Stimulated activated CD4-positive, alpha-beta T cell treated with anti-CD3 and anti-CD28 coated beads, Interleukin-15, amount 100 ng/mL, for 1 hour (primary cell): ENCODE measurements at regions not wholly inside any gene's neighbourhood (a gene's known extent, or its start where the extent isn't known, plus 50 kb on each side); places are given as distances from the start of the nearest gene placed in this dataset.

ENCODE experiments used
- DNase-seq, 2 donors: peaks; one replicate each; pipeline ENCODE4 v3.0.0-alpha.2; 2020; ENCODE audit warnings: low read depth in 1 of 2, low spot score in 1 of 2

DNA sequence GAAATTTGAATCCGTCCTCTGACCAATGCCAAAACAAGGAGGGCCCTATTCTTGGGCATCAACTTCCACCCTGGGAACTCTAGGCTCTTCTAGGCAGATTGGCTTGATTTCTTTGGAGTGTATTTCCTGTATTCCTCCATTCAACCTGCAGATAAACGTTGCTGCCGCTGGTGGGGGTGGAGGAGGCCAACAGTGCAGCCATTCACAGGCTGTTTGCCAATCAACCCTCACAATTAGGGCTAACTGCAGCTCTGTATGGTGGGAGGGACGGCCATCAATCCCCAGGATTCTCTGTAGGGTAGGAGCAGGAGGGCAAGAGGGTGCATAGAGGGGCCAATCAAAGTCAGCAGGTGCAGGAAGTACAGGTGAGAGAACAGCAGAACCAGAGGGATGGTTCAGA lies 273.1 kb upstream of the PROX1 start:
- no peak for DNase-seq

DNA sequence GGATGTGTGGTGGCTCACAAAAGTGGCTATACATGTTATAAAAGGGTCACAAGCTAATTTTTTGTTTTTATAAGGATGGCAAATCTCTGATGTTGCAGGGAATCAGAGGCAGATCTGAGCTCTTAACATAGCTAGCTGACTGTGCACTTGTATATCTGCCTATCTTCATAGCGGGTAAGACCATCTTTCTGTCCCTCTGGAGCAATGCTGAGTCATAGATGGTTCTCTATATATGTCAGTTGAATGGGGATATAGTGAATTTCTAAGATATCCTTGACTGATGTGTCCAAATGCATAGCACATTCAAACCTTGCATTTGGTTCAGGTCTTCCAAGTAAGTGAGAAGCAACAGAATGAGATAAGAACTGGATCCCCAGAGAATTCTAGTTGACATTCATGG lies 272.6 kb upstream of the PROX1 start:
- no peak for DNase-seq

DNA sequence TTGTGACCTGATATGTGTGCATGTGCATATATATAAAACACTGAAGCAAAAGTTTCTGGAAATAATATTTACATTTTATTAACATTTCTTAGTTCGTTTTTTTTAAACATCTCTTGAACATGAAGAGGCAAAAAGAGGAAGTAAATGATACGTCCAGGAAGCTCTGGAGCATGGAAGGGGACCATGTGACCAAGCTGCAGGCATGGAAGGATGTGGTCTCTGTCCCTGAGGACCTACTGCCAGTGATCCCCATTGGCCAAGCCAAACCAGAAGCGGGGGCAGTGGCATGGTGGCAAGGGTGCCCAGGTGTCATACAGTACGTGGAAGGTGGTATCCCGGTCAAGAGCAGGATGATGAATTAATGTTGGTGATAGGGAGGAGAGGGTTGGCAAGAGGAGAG lies 268.3 kb upstream of the PROX1 start:
- DNase-seq, result no peak

DNA sequence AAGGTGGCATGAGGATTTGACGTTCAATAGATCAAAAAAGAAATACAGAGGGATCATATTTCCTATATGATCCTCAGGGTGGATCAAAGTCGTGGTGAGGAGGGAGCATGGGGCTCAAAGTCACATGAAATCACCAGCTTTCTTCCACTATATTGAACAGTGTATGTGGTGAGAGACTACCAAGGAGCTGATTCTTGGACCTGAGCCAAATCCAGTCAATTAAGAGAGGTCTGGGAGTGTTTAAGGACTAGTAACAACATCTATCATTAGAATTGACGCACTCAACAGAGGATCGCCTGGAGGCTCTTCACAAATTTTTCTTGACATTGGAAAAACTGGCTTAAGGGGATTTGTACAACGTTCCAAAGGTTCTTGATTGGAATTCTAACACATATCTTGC lies 267.7 kb upstream of the PROX1 start:
- DNase-seq, result no peak

DNA sequence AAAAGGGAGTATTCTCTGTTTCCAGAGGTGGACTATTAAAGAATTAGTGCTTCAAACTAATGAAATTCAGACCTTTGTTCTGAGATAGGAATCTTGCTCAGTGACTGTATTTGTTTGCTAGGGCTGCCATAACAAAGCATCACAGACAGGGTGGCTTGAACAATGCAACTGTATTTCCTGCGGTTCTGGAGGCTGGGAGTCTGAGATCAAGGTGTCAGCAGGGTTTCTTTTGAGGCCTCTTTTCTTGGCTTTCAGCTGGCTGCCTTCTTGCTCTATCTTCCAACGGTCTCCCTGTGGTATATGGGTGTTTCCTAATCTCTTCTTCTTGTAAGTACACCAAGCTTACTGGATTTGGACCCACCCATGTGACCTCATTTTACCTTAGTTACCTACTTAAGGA lies 264.6 kb upstream of the PROX1 start:
- no peak for DNase-seq

DNA sequence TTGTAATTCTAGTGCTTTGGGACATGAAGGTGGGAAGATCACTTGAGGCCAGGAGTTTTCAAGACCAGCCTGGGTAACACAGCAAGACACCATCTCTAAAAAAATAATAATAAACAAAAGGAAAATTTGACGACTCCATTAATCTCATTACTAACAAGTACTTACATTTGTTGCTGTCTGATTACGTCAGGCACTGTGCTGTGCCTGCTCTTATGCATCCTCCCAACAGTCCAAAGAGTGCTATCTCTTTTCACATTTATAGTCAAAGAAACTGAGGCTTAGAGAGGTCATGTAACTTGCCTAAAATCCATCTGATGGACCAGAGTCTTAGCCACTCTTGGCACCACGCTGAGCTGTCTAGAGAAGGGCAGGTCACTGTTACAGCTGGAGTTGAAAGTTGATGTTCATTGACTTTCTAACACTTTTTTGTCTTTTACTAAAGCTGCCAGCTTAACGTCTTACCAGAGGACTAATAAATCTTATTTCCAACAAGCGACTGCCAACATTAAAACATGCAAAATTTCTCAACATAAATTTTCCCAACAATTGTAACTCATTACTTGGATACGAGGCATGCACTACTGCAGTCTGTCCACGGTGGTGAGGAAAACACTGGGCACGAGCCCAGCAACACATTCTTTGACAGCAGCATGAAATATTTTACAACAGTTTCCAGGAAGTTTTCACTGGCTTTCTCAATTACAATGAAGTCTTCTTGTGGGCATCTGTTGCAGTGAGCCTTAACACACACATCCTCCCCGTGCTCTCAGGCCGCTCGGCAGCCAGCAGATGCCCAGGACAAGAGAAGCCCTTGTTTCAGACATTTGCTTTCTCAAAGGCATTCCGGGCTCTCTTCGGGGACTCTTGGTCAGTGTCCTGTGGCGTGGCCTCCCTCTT lies 262.9 kb upstream of the PROX1 start:
- no peak for DNase-seq

DNA sequence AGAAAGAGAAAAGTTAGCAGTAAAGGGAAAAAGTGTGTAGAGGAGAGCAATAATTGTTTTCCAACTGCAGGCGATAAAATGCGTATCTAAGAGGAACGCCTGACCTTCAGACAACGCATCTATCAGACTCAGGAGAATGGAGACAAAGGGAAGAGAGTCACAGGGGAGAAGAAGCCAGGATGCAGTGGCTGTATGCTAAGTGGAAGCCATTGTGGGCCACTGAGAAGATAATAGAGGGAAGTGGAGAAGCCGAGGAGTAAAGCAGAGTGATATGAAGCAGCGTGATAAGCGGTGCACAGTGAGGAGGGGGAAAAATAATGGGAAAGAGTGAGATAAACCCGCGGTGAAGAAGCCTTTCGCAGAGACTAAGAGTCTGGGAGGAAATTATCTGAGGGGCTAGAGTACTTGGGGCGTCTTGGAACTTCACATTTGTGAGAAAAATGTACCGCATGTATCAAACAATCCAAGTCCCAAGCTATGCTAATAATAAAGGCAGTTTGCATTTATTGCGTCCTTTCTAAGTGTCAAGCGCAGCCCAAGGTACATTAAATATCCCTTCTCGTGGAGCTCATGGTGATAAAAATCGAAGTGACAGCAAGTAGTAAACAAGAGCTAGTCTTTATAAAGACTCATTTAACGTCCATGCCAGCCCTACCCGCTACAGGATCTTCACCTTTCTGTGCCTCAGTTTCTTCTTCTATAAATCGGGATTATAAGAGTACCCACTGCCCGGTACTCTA lies 259.8 kb upstream of the PROX1 start:
- no peak for DNase-seq

DNA sequence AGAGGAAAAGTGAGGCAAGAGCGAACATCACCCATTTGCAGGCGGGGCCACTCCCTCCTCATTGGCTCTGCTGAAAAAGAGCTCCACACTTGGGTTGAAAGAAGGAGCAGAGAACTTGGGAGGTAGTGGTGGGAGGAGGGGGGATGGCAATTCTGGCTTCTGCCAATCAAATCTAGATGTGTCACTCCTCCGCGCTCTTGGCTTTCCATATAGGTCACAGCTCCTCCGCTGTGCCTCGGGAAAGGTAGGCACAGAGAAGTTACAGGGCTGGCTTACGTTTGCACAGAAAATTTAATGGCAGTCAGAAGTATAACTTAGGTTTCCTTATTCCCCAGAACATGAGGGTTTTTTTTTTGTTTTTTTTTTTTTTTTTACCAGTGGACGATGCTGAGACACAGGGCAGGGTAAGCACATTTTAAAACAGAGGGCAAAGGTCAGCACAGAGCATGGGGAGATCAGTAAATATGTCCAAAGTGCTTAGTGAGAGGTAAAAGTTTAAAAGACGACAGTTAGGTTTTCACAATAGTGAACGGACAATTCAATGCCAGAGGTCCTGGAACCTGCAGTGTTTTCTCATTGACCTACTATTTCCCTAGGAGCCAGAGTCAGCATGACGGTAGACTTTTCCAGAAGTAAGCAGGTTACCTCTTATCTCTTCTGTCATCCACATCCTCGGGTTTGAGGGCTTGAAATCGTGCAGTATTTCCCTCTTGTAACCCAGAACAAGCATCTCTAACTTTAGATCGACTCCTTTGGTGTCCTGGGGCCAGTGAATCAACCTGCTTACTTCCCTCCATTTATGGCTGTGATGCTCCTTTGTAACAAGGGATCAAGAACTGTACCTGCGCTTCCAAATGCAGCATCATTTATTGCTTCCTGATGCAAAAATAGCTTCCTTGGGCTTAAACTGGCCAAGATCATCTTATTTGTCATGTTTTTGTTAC lies 258.9 kb upstream of the PROX1 start:
- no peak for DNase-seq

DNA sequence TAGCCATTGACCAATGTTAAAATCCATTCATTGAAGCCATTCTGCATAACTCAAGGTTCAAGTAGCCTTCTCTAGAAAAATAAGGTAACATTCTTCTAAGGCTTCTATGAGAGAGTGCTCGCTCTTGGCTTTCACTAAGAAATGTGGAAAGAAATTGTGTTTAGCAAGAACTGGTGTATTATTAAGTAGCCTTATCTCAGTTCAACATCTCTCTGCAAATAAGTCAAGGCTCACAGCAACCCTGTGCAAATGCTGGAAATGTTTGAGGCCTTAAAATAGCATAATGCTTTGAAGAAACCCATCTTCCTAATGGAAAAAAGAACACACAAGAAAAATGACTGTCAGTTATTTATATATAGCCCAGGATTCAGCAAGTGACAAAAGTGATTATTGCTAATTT lies 254.1 kb upstream of the PROX1 start:
- no peak for DNase-seq

DNA sequence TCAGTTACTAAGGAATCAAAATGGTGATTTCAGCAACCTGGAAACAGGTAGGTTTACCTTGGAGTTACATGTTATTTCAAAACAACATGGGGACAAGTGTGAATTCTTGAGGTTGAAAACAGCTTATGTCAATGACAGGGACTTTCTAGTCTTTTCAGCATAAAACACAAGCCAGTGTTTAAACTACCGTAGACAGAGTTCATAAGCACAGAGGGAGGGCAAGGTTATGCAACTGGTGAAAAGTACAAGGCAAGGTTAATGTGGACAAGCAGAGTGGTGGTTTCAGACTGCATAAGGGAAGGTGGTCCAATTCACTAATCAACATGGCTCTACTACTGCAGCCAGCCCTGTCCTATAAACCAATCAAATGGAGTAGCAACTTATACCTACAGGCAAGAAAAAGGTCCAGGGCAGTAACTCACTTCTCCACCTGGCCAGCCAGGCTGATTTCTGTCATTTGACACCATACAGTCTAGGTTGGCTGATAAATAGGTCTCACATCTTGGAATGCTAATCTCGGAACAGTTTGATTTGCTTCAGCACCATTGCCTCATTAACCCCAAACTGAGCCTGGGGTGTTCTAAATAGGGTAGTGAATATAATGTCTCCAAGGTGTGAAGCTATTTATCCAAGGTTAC lies 250.3 kb upstream of the PROX1 start:
- DNase-seq, result no peak

DNA sequence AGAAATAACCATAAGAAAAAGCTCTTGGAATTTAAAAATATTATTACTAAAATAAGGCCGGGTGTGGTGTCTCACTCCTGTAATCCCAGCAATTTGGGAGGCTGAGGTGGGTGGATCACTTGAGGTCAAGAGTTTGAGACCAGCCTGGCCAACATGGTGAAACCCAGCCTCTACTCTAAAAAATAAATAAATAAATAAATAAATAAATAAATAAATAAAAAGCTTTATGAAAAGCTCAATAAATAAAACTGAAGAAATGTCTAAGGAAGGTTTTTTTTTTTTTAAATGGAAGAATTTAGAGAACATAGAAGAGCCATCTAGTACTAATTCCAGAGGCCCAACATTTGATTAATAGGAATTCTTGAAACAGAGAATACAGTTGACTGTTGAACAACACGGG lies 249.1 kb upstream of the PROX1 start:
- DNase-seq, result no peak

DNA sequence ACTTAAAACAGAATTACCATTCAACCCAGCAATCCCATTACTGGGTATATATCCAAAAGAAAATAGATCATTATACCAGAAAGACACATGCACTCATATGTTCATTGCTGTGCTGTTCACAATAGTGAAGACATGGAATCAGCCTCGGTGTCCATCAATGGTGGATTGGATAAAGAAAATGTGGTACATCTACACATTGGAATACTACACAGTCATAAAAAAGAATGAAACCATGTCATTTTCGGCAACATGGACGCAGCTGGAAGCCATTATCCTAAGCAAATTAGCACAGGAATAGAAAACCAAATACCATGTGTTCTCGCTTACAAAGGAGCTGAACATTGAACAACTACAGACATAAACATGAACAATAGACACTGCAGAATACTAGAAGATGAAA lies 244.8 kb upstream of the PROX1 start:
- no peak for DNase-seq

DNA sequence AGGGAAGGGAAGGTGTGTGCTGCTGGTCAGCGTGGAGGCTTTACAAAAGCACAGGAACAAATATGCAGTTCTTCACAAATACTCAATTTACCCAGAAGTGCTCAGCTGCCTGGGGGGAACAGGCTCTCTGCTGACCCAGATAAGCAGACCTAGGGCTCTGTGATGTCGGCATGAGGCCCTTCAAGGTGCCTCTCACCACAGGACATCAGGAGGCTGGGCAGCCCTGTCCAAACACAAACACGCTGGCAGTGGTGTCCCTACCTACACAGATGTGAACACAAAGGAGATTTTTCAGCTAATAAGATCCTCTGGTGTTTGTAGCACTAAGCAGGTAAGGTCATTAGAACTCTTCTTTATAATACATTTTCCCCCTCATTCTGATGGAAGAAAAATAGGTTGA lies 243.0 kb upstream of the PROX1 start:
- DNase-seq, result no peak

DNA sequence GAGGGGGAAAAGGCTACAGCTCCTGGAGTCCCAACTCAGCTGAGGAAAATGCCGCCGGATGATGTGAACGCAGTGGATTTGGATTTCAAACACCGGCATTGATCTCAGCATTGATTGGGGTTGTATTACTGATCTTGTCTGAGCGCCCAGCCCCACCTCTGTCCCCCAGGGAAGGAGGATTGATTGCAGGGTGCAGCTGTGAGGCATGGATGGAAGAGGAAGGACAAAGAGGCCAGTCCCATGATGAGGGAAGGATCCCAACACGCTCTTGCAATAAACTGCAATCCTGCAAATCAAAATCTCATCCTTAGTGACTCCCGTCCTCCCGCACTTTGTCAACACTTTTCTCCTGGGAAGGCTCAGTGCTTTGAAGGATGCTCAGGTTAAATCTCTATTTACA lies 242.3 kb upstream of the PROX1 start:
- no peak for DNase-seq

DNA sequence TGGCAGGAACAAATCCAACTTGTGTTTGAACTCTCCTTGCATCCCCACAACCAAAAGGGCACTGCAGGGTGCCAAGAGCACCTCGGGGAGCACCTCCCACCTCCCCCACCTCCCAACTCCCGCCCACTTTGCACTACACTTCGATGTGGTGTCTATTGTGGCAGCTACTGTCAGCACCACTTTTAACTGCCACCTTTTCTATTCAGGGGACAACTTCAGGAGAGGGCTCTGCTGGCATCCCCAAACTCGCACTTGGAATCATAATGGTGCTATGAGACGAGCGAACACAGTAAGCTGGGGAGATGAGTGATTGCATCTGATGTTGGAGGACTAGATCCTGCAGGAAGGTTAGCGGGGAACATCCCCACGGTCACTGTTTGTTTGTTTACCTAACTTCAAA lies 238.2 kb upstream of the PROX1 start:
- DNase-seq, result no peak

DNA sequence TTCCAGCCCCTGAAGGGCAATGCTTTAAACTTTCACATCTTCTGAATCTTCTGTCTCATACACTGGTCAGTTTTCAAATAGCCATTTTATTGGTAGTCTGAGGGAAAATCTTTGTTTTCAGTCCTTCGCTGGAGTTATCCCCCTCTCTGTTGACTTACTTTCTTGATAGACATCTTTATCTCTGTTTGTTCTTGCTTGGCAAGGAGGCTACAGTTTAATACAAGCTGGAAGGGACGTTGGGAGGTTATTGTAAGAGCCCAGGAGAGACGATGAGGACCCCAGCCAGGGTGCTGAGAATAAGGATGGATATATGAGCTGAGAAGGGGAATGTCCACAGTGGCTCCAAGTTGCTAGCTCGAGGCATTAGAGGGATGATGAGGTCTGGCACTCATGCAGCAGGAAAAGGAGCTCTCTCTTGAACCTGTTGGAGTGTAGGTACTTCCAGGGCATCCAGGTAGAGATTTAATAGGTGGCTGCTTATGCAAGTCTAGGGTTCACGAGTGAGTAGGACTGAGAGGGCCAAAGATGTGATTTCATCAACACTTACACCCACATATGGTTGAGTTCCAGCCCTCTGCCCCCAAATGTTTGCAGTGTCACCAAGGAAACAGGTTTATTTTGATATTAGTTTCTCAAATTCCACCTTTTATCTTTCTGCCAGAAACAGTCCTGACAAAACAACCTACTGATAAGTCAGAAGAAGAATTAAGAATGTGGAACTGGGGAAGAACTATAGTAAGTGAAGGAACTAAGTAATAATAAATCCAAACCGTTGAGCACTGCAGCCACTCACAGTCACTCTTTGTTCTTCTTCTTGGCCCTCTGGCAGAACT lies 237.3 kb upstream of the PROX1 start:
- no peak for DNase-seq

DNA sequence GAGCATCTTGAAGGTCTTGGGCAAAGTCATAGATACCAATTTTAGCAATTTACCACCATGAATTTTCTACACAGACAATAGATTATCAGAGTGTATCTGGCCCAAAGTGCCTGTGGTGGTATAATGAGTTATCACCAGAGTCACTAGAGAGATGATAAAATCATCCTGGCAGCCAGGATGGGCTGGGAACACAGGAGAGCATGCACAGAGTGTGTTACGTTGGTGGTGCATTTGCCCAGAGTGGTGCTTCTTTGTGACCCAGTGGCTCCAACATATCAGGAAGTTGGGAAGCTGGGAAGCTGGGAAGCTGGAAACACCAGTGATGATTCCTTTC lies 236.7 kb upstream of the PROX1 start:
- no peak for DNase-seq

DNA sequence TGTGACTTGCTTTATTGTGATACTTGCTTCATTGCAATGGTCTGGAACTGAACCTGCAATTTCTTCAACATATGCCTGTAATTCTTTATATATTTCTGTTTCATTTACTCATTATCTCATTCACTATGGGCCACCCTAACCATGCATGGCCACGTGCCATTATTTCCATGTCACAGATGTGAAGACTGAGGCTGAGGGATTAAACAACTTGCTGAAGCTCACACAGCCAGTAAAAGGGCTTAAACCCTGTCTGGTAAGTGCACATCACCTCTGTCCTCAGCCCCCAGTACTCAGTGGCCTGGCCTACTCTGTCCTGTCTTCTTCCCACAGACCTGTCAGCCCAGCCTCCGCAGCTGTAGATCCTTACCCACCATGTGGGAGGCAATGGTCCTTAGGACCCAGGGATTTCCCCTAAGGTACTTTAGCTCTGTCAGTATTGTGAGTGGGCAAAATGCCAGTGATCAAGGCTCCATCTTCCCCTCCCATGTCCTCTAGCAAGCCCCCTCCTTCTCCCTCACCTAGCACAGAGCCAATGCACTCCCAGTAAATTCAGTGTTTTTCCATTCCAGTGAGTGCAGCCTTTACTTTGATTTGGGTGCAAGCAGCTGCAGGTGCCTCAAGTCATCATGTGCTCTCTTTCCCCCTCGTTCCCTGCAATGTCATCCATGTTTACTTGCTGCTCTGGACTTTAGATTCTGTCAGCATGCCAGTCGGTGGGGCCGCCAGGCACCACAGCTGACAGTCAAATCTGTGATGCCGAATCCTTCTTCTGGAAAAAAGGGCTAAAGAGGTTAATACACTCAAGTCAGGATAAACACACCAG lies 228.2 kb upstream of the PROX1 start:
- no peak for DNase-seq

DNA sequence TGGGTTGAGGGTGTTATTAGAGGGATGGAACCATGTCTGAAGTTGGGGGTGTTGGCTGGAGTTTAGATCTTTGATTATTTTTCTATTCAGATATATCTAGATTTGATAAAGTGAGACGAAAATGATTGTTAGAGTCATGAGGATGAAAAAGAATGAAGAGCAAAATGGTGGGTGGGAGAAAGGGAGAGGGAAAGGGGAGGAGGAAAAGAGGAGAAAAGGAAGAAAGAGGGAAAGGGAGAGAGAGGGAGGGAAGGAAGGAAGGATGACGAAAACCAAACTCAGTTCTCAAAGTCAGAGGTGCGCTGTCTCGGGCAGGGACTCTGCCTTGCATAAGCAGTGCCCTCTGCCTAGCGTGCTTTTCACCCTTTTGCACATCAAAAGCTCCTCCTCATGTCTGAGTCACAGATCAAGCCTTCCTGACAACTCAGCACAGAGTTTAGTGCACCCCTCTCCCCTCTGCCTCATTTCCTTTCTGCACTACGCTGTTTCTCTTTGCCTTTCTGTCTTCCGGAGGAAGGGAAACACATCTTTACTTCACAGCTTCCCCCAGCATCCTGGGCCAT lies 225.8 kb upstream of the PROX1 start:
- DNase-seq, result peak in 1 of 2 donors; percentile 21
